ENCODE measurements at regions not wholly inside any gene's neighbourhood (a gene's known extent, or its start where the extent isn't known, plus 50 kb on each side); places are given as distances from the start of the nearest gene placed in this dataset.

DNA sequence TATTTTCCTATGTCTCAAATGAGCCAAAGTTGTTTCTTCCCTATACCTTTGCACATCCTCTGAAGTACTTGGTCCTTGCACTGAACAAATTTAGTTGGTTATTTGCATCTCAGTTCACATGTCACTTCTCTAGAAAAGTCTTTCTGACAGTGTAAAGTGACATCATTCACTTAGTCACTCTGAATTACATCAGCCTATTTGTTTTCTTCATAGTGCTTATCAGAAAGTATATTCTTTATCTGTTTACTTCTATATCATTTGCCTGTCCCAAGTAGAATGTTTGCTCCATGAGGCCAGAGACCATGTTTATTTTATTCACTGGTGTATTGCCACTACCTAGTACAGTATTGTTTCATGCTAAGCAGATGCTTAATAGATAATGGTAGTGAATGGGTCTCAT lies 173.7 kb downstream of the HNMT start:
- TF ChIP-seq POLR2AphosphoS5 (IDR thresholded peaks at IDR 0.05): no peak
- TF ChIP-seq CTCF (IDR thresholded peaks at IDR 0.05): no peak

Data from transverse colon (tissue), 4 donors.